HG03558 (cell line): ENCODE measurements at regions not wholly inside any gene's neighbourhood (a gene's known extent, or its start where the extent isn't known, plus 50 kb on each side); places are given as distances from the start of the nearest gene placed in this dataset.
"Not testable (repeated sequence)": the region's sequence is repeated elsewhere in the genome, so short reads cannot be mapped to it uniquely, and the experiment has no call there.

Experiments used
- ATAC-seq: cut with Tn5 transposase; IDR thresholded peaks from one replicate; pipeline ENCODE4 v1.9.1; 2021; ENCODE audit warnings: moderate number of reproducible peaks; ENCODE audit not compliant: unreplicated experiment; ENCODE audit errors: extremely low read depth

GRCh38 chr10:33073641-33074415 is 115.8 kb upstream of the ITGB1 start:
- no peak for ATAC-seq

- ATAC-seq = no peak
These were observed 113.8 kb upstream of the ITGB1 start for GRCh38 chr10:33071857-33072256.

GRCh38 chr10:33070101-33070500 is 112.1 kb upstream of the ITGB1 start:
- ATAC-seq = no peak

GRCh38 chr10:33067917-33068316 is 109.9 kb upstream of the ITGB1 start:
- no peak for ATAC-seq

- ATAC-seq = no peak
These were observed 109.5 kb upstream of the ITGB1 start for GRCh38 chr10:33067481-33067880.

- ATAC-seq = no peak
These were observed 108.7 kb upstream of the ITGB1 start for GRCh38 chr10:33066558-33067236.

GRCh38 chr10:33065111-33065510 is 107.1 kb upstream of the ITGB1 start:
- ATAC-seq = no peak

GRCh38 chr10:33064706-33065105 is 106.7 kb upstream of the ITGB1 start:
- no peak for ATAC-seq

GRCh38 chr10:33057620-33058019 is 99.6 kb upstream of the ITGB1 start:
- ATAC-seq = no peak

GRCh38 chr10:33056828-33057596 is 99.0 kb upstream of the ITGB1 start:
- ATAC-seq = no peak

- no peak for ATAC-seq
These were observed 97.6 kb upstream of the ITGB1 start for GRCh38 chr10:33055625-33056024.

GRCh38 chr10:33052915-33053810 is 95.1 kb upstream of the ITGB1 start:
- ATAC-seq = no peak

GRCh38 chr10:33052263-33052875 is 94.3 kb upstream of the ITGB1 start:
- ATAC-seq = no peak

GRCh38 chr10:33049963-33050920 is 92.2 kb upstream of the ITGB1 start:
- not testable (repeated sequence) for ATAC-seq

GRCh38 chr10:33048223-33048622 is 90.2 kb upstream of the ITGB1 start:
- no peak for ATAC-seq

- no peak for ATAC-seq
These were observed 89.6 kb upstream of the ITGB1 start for GRCh38 chr10:33047655-33048054.

GRCh38 chr10:33046792-33047191 is 88.8 kb upstream of the ITGB1 start:
- ATAC-seq = no peak

GRCh38 chr10:33045421-33045820 is 87.4 kb upstream of the ITGB1 start:
- no peak for ATAC-seq

- no peak for ATAC-seq
These were observed 84.5 kb upstream of the ITGB1 start for GRCh38 chr10:33042565-33042964.
